ENCODE measurements at regions not wholly inside any gene's neighbourhood (a gene's known extent, or its start where the extent isn't known, plus 50 kb on each side); places are given as distances from the start of the nearest gene placed in this dataset.

DNA sequence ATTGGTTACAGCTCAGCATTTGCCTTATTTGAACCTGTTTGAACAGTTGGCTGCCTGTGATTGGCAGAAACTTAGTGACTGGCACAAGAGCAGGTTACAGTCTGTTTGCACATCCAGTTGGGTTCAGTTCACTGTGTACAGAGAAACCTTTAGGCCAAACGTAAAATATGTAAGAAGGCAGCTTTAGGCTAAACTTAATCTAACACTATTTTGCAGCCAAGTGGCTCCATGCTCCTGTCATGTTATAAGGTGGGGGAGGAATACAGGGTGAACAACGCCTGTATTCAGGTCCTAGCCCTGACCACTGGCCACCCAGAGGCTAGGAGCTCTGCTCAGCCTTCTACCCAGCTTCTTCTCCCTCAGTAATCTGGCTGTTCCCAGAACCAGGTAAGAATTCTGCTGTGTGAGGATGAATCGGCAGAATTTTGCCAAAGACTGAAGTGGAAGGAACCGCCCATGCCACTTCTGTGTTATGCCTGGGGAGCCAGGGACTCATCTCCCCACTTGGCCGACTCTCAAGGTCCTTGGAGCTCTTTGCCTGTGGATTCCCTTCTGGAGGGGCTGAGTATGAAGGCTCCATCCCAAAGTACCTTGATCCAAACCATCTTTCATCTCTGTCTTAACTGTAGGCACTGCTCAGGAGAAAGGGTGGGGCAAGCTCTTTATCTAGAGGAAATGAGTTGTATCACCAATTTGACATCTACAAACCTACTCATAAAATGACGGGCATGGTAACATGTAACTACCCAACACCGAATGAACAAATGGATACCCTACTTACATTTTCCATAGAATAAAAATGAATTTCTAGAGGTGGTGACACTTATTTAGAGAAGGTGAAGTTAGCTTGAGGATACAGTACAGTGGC lies 164.4 kb upstream of the NAMPT start:
- no peak for TF ChIP-seq ISL1 (CRISPR knock-in tag; IDR thresholded peaks at IDR 0.05)
- no peak for TF ChIP-seq TOX (CRISPR knock-in tag; IDR thresholded peaks at IDR 0.05; ENCODE audit: borderline replicate concordance)
- TF ChIP-seq ZFP3 (CRISPR knock-in tag; IDR thresholded peaks at IDR 0.05): no peak
- no peak for TF ChIP-seq PATZ1 (CRISPR knock-in tag; IDR thresholded peaks at IDR 0.05; ENCODE audit: borderline replicate concordance)
- TF ChIP-seq POU6F1 (CRISPR knock-in tag; IDR thresholded peaks at IDR 0.05; ENCODE audit: borderline replicate concordance, low read depth): no peak
- no peak for TF ChIP-seq TSHZ2 (CRISPR knock-in tag; IDR thresholded peaks at IDR 0.05)
- no peak for TF ChIP-seq RARB (CRISPR knock-in tag; IDR thresholded peaks at IDR 0.05)
- TF ChIP-seq CREB5 (CRISPR knock-in tag; IDR thresholded peaks at IDR 0.05; ENCODE audit: low read depth): no peak
- TF ChIP-seq GLIS3 (CRISPR knock-in tag; IDR thresholded peaks at IDR 0.05): no peak
- TF ChIP-seq CSDC2 (CRISPR knock-in tag; IDR thresholded peaks at IDR 0.05): no peak
- no peak for TF ChIP-seq SNAI2 (CRISPR knock-in tag; IDR thresholded peaks at IDR 0.05)
- TF ChIP-seq ESRRG (CRISPR knock-in tag; IDR thresholded peaks at IDR 0.05): no peak
- no peak for TF ChIP-seq ZC3H10 (CRISPR knock-in tag; IDR thresholded peaks at IDR 0.05)

All from SK-N-SH treated with all-trans-retinoic acid at 6 μM for 48 hours (cell line).